ENCODE measurements at regions not wholly inside any gene's neighbourhood (a gene's known extent, or its start where the extent isn't known, plus 50 kb on each side); places are given as distances from the start of the nearest gene placed in this dataset.

DNA sequence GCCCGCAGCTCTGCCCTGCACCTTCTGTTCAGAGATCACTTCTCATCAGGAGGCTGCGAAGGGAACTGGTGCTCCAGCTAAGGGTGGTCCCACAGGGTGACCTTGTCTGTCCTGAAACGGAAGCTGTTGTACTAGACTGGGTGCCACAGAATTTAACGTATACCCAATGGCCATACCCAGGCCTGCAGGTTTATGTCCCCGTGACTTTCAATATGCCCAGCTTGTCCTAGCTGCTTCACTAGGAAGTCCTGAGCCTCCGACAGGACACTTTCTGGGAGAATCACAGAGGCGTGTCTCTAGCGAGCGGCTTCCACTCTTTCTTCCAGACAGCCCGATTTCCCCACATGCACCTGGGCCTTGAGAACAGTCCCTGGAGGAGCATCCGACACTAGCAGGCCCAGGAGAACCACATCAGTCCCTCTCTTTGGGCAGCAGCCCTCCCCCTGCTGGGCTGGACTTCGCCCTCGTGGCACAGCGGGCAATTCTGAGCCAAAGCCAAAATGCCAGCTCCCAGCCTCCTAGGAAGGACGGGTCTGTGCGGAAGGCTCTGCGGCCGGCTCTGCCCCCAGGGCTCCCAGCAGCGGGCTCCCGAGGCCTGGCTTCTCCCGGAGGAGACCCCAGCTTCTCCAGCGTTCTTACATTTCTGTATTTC lies 91.9 kb upstream of the OTOS start:
- no peak for TF ChIP-seq POLR2A (IDR thresholded peaks at IDR 0.05)
- TF ChIP-seq, protein P1, sequence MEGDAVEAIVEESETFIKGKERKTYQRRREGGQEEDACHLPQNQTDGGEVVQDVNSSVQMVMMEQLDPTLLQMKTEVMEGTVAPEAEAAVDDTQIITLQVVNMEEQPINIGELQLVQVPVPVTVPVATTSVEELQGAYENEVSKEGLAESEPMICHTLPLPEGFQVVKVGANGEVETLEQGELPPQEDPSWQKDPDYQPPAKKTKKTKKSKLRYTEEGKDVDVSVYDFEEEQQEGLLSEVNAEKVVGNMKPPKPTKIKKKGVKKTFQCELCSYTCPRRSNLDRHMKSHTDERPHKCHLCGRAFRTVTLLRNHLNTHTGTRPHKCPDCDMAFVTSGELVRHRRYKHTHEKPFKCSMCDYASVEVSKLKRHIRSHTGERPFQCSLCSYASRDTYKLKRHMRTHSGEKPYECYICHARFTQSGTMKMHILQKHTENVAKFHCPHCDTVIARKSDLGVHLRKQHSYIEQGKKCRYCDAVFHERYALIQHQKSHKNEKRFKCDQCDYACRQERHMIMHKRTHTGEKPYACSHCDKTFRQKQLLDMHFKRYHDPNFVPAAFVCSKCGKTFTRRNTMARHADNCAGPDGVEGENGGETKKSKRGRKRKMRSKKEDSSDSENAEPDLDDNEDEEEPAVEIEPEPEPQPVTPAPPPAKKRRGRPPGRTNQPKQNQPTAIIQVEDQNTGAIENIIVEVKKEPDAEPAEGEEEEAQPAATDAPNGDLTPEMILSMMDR (IDR thresholded peaks at IDR 0.05) = no peak

All from heart left ventricle (tissue), 13 donors.